Stimulated activated CD4-positive, alpha-beta T cell treated with anti-CD3 and anti-CD28 coated beads, Interleukin-12 subunit alpha, Interleukin-12 subunit beta, amount 100 ng/mL, for 48 hours (primary cell): ENCODE measurements at regions not wholly inside any gene's neighbourhood (a gene's known extent, or its start where the extent isn't known, plus 50 kb on each side); places are given as distances from the start of the nearest gene placed in this dataset.

Source experiments
- DNase-seq, 3 donors: peaks; one replicate each; pipeline ENCODE4 v3.0.0-alpha.2; 2020; ENCODE audit warnings: low read depth in 2 of 3, low spot score in 1 of 3

DNA sequence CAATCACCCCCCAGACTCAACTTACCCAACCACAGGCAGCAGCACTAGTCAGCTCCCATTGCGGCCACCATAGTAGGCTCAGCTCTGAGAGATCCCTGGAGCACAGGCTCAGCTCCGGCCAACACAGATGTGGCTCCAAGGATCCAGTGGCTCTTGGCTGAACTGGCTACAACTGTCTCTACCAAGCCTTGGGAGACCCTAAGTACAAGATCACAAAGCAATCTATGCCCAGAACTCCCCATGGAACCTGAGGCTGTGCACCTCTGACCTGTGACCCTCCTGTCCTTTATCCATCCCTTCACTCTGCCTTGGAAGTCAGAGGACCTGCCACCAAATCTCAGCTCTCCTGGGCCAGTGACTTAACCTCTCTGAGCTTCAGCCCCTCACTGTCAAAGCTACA is 61.8 kb upstream of the GJB5 start:
- DNase-seq: no peak

DNA sequence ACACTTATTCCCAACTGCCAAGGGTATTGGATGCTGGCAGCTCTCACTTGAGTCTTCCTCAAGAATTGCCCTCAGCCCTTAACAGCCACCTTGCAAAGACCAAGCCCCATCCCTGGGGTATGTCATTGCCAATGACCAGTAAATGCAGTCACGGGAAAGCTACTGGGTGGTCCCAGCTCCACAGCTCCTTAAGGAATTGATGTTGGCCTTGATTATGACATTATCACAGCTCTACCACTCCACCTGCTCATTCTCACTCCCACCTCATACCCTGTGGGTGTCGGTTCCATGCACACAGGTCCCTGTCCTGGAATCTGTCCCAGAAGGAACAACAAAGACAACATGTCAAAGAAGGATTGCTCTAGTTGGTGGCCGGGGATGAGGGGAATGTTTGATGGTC is 60.5 kb upstream of the GJB5 start:
- DNase-seq: no peak

- DNase-seq: no peak
Measured at GRCh38 chr1:34695580-34695979, 59.3 kb upstream of the GJB5 start.

GRCh38 chr1:34696230-34696629 is 58.6 kb upstream of the GJB5 start:
- no peak for DNase-seq

DNA sequence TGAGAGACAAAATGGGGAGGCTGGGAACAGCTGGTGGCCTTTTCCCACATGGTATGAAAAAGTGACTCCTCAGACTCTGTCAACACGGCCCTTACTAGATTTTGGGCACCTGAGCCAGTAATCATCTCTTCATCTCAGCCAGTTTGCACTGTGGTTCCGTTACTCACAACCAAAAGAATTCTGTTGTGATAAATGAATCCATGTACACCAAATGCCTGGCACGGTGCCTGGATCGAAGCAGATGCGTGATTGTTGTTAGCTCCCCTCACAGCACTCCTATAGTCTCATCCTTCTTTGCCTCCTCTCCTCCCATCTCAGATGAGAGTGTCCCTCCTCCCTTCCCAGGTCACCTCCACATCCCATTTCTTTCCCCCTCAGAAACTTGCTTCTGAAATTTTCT is 57.9 kb upstream of the GJB5 start:
- DNase-seq: no peak

GRCh38 chr1:34697818-34698217 is 57.0 kb upstream of the GJB5 start:
- no peak for DNase-seq

GRCh38 chr1:34701326-34702060 is 53.4 kb upstream of the GJB5 start:
- DNase-seq: no peak
